ENCODE measurements at regions not wholly inside any gene's neighbourhood (a gene's known extent, or its start where the extent isn't known, plus 50 kb on each side); places are given as distances from the start of the nearest gene placed in this dataset.

DNA sequence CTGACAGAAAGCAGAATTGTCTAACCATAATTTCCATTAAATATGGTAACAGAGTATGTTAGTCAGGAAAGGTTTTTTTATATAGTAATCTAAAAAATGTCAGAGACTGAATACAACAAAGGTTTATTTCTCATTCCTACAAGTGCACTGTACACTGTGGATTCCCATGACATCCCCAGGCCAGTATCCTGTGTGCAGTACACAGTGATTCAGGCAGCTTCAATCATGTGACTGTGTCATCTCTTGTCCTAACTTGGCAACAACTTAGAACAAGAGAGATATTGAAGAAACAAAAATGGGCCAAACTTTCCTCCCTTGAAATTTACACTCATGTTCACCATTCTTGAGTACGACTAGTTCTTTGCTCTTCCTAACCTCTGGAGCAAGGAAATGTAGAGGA is 189.8 kb upstream of the SEMA3A start:
- no peak for TF ChIP-seq POLR2A (IDR thresholded peaks at IDR 0.05)
- TF ChIP-seq, protein P1, sequence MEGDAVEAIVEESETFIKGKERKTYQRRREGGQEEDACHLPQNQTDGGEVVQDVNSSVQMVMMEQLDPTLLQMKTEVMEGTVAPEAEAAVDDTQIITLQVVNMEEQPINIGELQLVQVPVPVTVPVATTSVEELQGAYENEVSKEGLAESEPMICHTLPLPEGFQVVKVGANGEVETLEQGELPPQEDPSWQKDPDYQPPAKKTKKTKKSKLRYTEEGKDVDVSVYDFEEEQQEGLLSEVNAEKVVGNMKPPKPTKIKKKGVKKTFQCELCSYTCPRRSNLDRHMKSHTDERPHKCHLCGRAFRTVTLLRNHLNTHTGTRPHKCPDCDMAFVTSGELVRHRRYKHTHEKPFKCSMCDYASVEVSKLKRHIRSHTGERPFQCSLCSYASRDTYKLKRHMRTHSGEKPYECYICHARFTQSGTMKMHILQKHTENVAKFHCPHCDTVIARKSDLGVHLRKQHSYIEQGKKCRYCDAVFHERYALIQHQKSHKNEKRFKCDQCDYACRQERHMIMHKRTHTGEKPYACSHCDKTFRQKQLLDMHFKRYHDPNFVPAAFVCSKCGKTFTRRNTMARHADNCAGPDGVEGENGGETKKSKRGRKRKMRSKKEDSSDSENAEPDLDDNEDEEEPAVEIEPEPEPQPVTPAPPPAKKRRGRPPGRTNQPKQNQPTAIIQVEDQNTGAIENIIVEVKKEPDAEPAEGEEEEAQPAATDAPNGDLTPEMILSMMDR (IDR thresholded peaks at IDR 0.05), result no peak
